ENCODE measurements at regions not wholly inside any gene's neighbourhood (a gene's known extent, or its start where the extent isn't known, plus 50 kb on each side); places are given as distances from the start of the nearest gene placed in this dataset.

- intact Hi-C loops (cut with micrococcal nuclease): no loop called here
- H3K79me2 ChIP-seq (ENCODE audit: control insufficient read depth, insufficient read depth, low read length): no peaks in the 10 kb centered on the region
- DNase-seq (ENCODE audit: low read depth, low spot score) (no peak), FAIRE-seq (no peak)
- POLR2A ChIA-PET: no interaction called here
- no TSS peak for BruUV-seq (replicated peaks)
- H4K20me1 ChIP-seq (replicated peaks; ENCODE audit: control insufficient read depth, extremely low read depth, insufficient read depth, low read length): no peaks in the 10 kb centered on the region
- no peak overlapping the region for H3K27ac ChIP-seq (ENCODE audit: insufficient read depth, low read depth, low read length)
- TF ChIP-seq MYC (IDR thresholded peaks at IDR 0.05; ENCODE audit: low read depth, low read length) (no peak), EZH2 (IDR thresholded peaks at IDR 0.05; ENCODE audit: borderline replicate concordance, low read depth, low read length, severe bottlenecking) (no peak), POLR2A (IDR thresholded peaks at IDR 0.05; ENCODE audit: low read depth, low read length) (no peak), JUN (IDR thresholded peaks at IDR 0.05; ENCODE audit: borderline replicate concordance, insufficient read depth, insufficient read length, low read depth) (no peak), FOS (IDR thresholded peaks at IDR 0.05; ENCODE audit: borderline replicate concordance, insufficient read depth, low read length) (no peak)
- TF ChIP-seq, protein P1, sequence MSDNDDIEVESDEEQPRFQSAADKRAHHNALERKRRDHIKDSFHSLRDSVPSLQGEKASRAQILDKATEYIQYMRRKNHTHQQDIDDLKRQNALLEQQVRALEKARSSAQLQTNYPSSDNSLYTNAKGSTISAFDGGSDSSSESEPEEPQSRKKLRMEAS (IDR thresholded peaks at IDR 0.05; ENCODE audit: insufficient read depth, insufficient read length): no peak
- TF ChIP-seq, protein P2, sequence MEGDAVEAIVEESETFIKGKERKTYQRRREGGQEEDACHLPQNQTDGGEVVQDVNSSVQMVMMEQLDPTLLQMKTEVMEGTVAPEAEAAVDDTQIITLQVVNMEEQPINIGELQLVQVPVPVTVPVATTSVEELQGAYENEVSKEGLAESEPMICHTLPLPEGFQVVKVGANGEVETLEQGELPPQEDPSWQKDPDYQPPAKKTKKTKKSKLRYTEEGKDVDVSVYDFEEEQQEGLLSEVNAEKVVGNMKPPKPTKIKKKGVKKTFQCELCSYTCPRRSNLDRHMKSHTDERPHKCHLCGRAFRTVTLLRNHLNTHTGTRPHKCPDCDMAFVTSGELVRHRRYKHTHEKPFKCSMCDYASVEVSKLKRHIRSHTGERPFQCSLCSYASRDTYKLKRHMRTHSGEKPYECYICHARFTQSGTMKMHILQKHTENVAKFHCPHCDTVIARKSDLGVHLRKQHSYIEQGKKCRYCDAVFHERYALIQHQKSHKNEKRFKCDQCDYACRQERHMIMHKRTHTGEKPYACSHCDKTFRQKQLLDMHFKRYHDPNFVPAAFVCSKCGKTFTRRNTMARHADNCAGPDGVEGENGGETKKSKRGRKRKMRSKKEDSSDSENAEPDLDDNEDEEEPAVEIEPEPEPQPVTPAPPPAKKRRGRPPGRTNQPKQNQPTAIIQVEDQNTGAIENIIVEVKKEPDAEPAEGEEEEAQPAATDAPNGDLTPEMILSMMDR (IDR thresholded peaks at IDR 0.05; ENCODE audit: extremely low read depth in 1 of 2, insufficient read depth in 1 of 2, low read depth in 1 of 2, low read length in 2 of 2): no peak
- H2AFZ ChIP-seq (ENCODE audit: low read depth, low read length): no peak overlapping the region
- H3K4me1 ChIP-seq (ENCODE audit: control insufficient read depth, extremely low read depth, insufficient read depth, low read length): no peaks in the 10 kb centered on the region
- no peaks in the 10 kb centered on the region for H3K9me1 ChIP-seq (replicated peaks; ENCODE audit: control insufficient read depth, extremely low read depth, insufficient read depth, low read length)
- H3K27me3 ChIP-seq (ENCODE audit: control insufficient read depth in 2 of 2, insufficient read depth in 2 of 2, low read length in 2 of 2): peaks cover 14 to 28% of the 10 kb centered on the region in 2 experiments
- H3K36me3 ChIP-seq (ENCODE audit: control insufficient read depth in 2 of 2, extremely low read depth in 1 of 2, insufficient read depth in 2 of 2, low read length in 2 of 2): no peaks in the 10 kb centered on the region
- H3K9ac ChIP-seq (replicated peaks; ENCODE audit: extremely low read depth, insufficient read depth, low read length): no peak overlapping the region
- H3K9me3 ChIP-seq (replicated peaks; ENCODE audit: control insufficient read depth, insufficient read depth, low read length): no peaks in the 10 kb centered on the region
- H3K4me2 ChIP-seq (ENCODE audit: insufficient read depth, low read length): no peak overlapping the region
- dilution Hi-C loops (cut with MboI; ENCODE audit: extremely low pct_ligation_motif_present, low sequenced_read_pairs): no loop called here
- CTCF ChIA-PET: no interaction called here
- no peak overlapping the region for H3K4me3 ChIP-seq (replicated peaks in 1 of 3; ENCODE audit: insufficient read depth in 1 of 3, low read depth in 1 of 3, low read length in 3 of 3)
These were observed 98.2 kb upstream of the PRSS3 start for GRCh38 chr9:33697171-33697570.

- TF ChIP-seq FOS (IDR thresholded peaks at IDR 0.05; ENCODE audit: borderline replicate concordance, insufficient read depth, low read length) (no peak), JUN (IDR thresholded peaks at IDR 0.05; ENCODE audit: borderline replicate concordance, insufficient read depth, insufficient read length, low read depth) (no peak), MYC (IDR thresholded peaks at IDR 0.05; ENCODE audit: low read depth, low read length) (no peak), POLR2AphosphoS5 (IDR thresholded peaks at IDR 0.05; ENCODE audit: insufficient read depth, low read depth, low read length) (no peak)
- TF ChIP-seq, protein P2 (IDR thresholded peaks at IDR 0.05; ENCODE audit: extremely low read depth in 1 of 2, insufficient read depth in 1 of 2, low read depth in 1 of 2, low read length in 2 of 2): no peak
These were observed 97.1 kb upstream of the PRSS3 start for GRCh38 chr9:33698267-33698666.

More at GRCh38 chr9:33698267-33698666, 97.1 kb upstream of the PRSS3 start:
- Histone ChIP-seq H3K4me3 (replicated peaks in 1 of 3; ENCODE audit: insufficient read depth in 1 of 3, low read depth in 1 of 3, low read length in 3 of 3) (no peak overlapping the region), H3K9me3 (replicated peaks; ENCODE audit: control insufficient read depth, insufficient read depth, low read length) (no peaks in the 10 kb centered on the region), H2AFZ (ENCODE audit: low read depth, low read length) (no peak overlapping the region), H3K4me2 (ENCODE audit: insufficient read depth, low read length) (no peak overlapping the region), H3K9me1 (replicated peaks; ENCODE audit: control insufficient read depth, extremely low read depth, insufficient read depth, low read length) (no peaks in the 10 kb centered on the region), H3K27me3 (ENCODE audit: control insufficient read depth in 2 of 2, insufficient read depth in 2 of 2, low read length in 2 of 2) (peaks cover 10 to 24% of the 10 kb centered on the region in 2 experiments), H3K27ac (ENCODE audit: insufficient read depth, low read depth, low read length) (no peak overlapping the region), H3K4me1 (ENCODE audit: control insufficient read depth, extremely low read depth, insufficient read depth, low read length) (no peaks in the 10 kb centered on the region), H4K20me1 (replicated peaks; ENCODE audit: control insufficient read depth, extremely low read depth, insufficient read depth, low read length) (no peaks in the 10 kb centered on the region), H3K9ac (replicated peaks; ENCODE audit: extremely low read depth, insufficient read depth, low read length) (no peak overlapping the region), H3K79me2 (ENCODE audit: control insufficient read depth, insufficient read depth, low read length) (no peaks in the 10 kb centered on the region), H3K36me3 (ENCODE audit: control insufficient read depth in 2 of 2, extremely low read depth in 1 of 2, insufficient read depth in 2 of 2, low read length in 2 of 2) (no peaks in the 10 kb centered on the region)
- no peak for DNase-seq (ENCODE audit: low read depth, low spot score)
- no TSS peak for BruUV-seq (replicated peaks)
- ChIA-PET POLR2A (no interaction called here), CTCF (no interaction called here)
- intact Hi-C loops (cut with micrococcal nuclease) (no loop called here), dilution Hi-C loops (cut with MboI; ENCODE audit: extremely low pct_ligation_motif_present, low sequenced_read_pairs) (no loop called here)
- peak; percentile 21 for FAIRE-seq

All from endothelial cell of umbilical vein (primary cell).